HG03442 (cell line): ENCODE measurements at regions not wholly inside any gene's neighbourhood (a gene's known extent, or its start where the extent isn't known, plus 50 kb on each side); places are given as distances from the start of the nearest gene placed in this dataset.

Experiments used
- ATAC-seq: cut with Tn5 transposase; IDR thresholded peaks from one replicate; pipeline ENCODE4 v1.9.1; 2021; ENCODE audit warnings: mild to moderate bottlenecking, moderate library complexity; ENCODE audit not compliant: unreplicated experiment

GRCh38 chr11:45597097-45597496 is 68.3 kb downstream of the CHST1 start:
- ATAC-seq, result no peak

GRCh38 chr11:45596571-45596970 is 68.9 kb downstream of the CHST1 start:
- no peak for ATAC-seq

GRCh38 chr11:45593992-45594391 is 71.4 kb downstream of the CHST1 start:
- ATAC-seq, result no peak

- no peak for ATAC-seq
Observed at GRCh38 chr11:45592636-45593035, 72.8 kb downstream of the CHST1 start.

- no peak for ATAC-seq
Observed at GRCh38 chr11:45590743-45591142, 74.7 kb downstream of the CHST1 start.

GRCh38 chr11:45585205-45585604 is 80.2 kb downstream of the CHST1 start:
- no peak for ATAC-seq

- no peak for ATAC-seq
Observed at GRCh38 chr11:45583981-45584566, 81.3 kb downstream of the CHST1 start.

GRCh38 chr11:45580399-45580798 is 85.0 kb downstream of the CHST1 start:
- ATAC-seq, result no peak

- no peak for ATAC-seq
Observed at GRCh38 chr11:45578316-45578715, 87.1 kb downstream of the CHST1 start.

- no peak for ATAC-seq
Observed at GRCh38 chr11:45577752-45578151, 87.7 kb downstream of the CHST1 start.

- no peak for ATAC-seq
Observed at GRCh38 chr11:45576461-45577215, 88.8 kb downstream of the CHST1 start.

GRCh38 chr11:45573728-45574127 is 91.7 kb downstream of the CHST1 start:
- ATAC-seq, result no peak

GRCh38 chr11:45572354-45573123 is 92.9 kb downstream of the CHST1 start:
- no peak for ATAC-seq

- ATAC-seq, result no peak
Observed at GRCh38 chr11:45569776-45570175, 95.6 kb downstream of the CHST1 start.

- no peak for ATAC-seq
Observed at GRCh38 chr11:45568049-45568448, 97.4 kb downstream of the CHST1 start.

- no peak for ATAC-seq
Observed at GRCh38 chr11:45565446-45565988, 99.9 kb downstream of the CHST1 start.

- ATAC-seq, result no peak
Observed at GRCh38 chr11:45563810-45564209, 101.6 kb downstream of the CHST1 start.

- ATAC-seq, result no peak
Observed at GRCh38 chr11:45563171-45563570, 102.3 kb downstream of the CHST1 start.

GRCh38 chr11:45560913-45561281 is 104.5 kb downstream of the CHST1 start:
- ATAC-seq, result no peak

- ATAC-seq, result no peak
Observed at GRCh38 chr11:45560155-45560912, 105.1 kb downstream of the CHST1 start.
